ENCODE measurements at regions not wholly inside any gene's neighbourhood (a gene's known extent, or its start where the extent isn't known, plus 50 kb on each side); places are given as distances from the start of the nearest gene placed in this dataset.
"Not testable (repeated sequence)": the region's sequence is repeated elsewhere in the genome, so short reads cannot be mapped to it uniquely, and the experiment has no call there.

DNA sequence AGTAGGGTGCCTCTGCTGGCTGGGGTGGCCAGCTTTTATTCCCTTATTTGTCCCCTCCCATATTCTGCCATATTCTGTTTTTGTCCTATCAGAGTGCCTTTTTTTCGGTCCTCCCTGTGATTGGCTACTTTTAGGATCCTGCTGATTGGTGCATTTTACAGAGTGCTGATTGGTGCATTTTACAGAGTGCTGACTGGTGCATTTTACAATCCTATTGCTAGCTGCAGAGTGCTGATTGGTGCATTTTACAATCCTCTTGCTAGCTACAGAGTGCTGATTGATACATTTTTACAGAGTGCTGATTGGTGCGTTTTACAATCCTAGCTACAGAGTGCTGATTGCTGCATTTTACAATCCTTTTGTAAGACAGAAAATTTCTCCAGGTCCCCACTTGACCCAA lies 126.3 kb upstream of the UXS1 start:
- peaks cover 19% of the 10 kb centered on the region for H3K27me3 ChIP-seq (replicated peaks; ENCODE audit: control insufficient read depth, insufficient read depth, low read length)
- H3K4me1 ChIP-seq (ENCODE audit: control insufficient read depth, insufficient read depth, low read length); H3K9me3 ChIP-seq (ENCODE audit: control insufficient read depth, low read length); DNase-seq (ENCODE audit: low read depth); H3K36me3 ChIP-seq (ENCODE audit: control insufficient read depth, insufficient read depth, low read length, severe bottlenecking); H3K4me3 ChIP-seq (ENCODE audit: low read length); H3K9ac ChIP-seq (ENCODE audit: low read length): not testable (repeated sequence)

DNA sequence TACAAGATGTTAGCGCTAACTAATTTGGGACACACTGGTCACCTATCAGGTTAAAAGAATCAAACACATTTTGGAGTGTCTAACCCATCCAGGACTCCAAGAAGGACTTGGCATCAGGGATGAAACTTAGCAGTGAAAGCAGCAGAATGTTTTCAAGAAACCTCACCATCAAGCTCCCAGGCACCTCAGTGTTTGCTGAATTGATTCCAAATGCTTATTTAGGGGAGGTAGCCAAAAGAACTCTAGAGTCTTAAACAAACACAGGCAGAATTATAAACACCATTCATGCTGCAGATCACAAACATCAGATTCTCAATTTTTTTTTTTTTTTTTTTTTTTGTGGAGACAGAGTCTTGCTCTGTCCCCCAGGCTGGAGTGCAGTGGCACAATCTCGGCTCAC lies 122.8 kb upstream of the UXS1 start:
- Histone ChIP-seq H3K36me3 (ENCODE audit: control insufficient read depth, insufficient read depth, low read length, severe bottlenecking) (no peaks in the 10 kb centered on the region), H3K9me3 (ENCODE audit: control insufficient read depth, low read length) (no peaks in the 10 kb centered on the region), H3K27me3 (replicated peaks; ENCODE audit: control insufficient read depth, insufficient read depth, low read length) (no peaks in the 10 kb centered on the region), H3K4me3 (ENCODE audit: low read length) (no peak overlapping the region), H3K9ac (ENCODE audit: low read length) (no peak overlapping the region), H3K4me1 (ENCODE audit: control insufficient read depth, insufficient read depth, low read length) (no peaks in the 10 kb centered on the region)
- no peak for DNase-seq (ENCODE audit: low read depth)

DNA sequence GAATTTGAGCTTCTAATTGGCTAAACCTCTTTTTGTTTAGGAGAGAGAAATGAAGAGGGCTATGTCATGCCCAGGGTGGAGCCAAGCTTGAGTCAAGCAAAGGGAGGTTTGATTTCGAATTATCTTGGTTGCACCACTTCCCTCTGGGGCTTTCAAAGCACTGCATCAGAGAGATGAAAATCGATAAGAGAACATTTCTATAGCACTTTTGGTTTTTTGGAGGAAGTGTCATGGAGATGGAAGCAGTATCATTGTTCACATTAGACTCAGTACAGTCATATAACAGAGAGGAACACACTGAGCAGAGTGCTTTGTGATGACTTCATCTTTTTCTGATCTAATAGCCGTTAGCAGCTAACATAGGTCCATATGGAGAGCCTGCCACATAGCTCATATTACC lies 120.3 kb upstream of the UXS1 start:
- Histone ChIP-seq H3K9me3 (ENCODE audit: control insufficient read depth, low read length) (no peaks in the 10 kb centered on the region), H3K27me3 (replicated peaks; ENCODE audit: control insufficient read depth, insufficient read depth, low read length) (no peaks in the 10 kb centered on the region), H3K4me3 (ENCODE audit: low read length) (no peak overlapping the region), H3K36me3 (ENCODE audit: control insufficient read depth, insufficient read depth, low read length, severe bottlenecking) (no peaks in the 10 kb centered on the region), H3K9ac (ENCODE audit: low read length) (no peak overlapping the region), H3K4me1 (ENCODE audit: control insufficient read depth, insufficient read depth, low read length) (no peaks in the 10 kb centered on the region)
- DNase-seq (ENCODE audit: low read depth): no peak

DNA sequence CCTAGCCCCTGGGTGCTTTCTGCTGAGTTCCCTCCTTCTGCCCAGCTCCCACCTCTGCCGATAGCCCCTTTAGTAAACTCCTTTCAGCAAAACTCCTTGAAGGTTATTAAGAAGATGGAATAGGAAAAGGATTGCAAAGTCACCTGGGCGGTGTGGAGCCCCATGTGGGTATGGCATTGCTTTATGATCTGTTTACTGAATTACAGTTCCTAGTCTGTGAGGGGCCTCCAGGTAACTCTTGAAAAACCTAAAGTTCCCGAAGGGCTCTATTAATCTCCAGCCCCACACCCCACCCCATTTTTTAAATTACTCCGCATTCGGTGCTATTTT lies 116.9 kb upstream of the UXS1 start:
- H3K4me3 ChIP-seq (ENCODE audit: low read length): no peak overlapping the region

DNA sequence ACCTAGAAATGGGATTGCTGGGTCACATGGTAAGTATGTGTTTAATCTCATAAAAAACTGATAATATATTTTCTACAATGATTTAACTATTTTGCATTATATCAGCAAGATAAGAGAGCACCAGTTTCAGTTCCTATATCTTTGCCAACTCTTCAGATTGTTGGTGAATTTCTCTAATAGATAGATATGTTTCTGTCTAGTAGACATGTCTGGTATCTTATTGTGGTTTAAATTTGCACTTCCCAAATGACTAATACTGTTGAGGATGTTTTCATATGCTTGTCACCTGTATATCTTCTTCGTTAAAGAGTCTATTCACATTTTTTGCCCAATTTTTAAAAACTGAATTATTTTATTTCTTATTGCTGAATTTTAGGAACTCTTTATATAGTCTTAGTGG lies 113.8 kb upstream of the UXS1 start:
- Histone ChIP-seq H3K27me3 (replicated peaks; ENCODE audit: control insufficient read depth, insufficient read depth, low read length) (no peaks in the 10 kb centered on the region), H3K9me3 (ENCODE audit: control insufficient read depth, low read length) (no peaks in the 10 kb centered on the region), H3K4me1 (ENCODE audit: control insufficient read depth, insufficient read depth, low read length) (no peaks in the 10 kb centered on the region), H3K9ac (ENCODE audit: low read length) (no peak overlapping the region), H3K36me3 (ENCODE audit: control insufficient read depth, insufficient read depth, low read length, severe bottlenecking) (no peaks in the 10 kb centered on the region), H3K4me3 (ENCODE audit: low read length) (no peak overlapping the region)
- no peak for DNase-seq (ENCODE audit: low read depth)

More for the DNA sequence above, 116.9 kb upstream of the UXS1 start:
- no peak for DNase-seq (ENCODE audit: low read depth)
- Histone ChIP-seq H3K9ac (ENCODE audit: low read length) (no peak overlapping the region), H3K9me3 (ENCODE audit: control insufficient read depth, low read length) (no peaks in the 10 kb centered on the region), H3K27me3 (replicated peaks; ENCODE audit: control insufficient read depth, insufficient read depth, low read length) (no peaks in the 10 kb centered on the region), H3K36me3 (ENCODE audit: control insufficient read depth, insufficient read depth, low read length, severe bottlenecking) (no peaks in the 10 kb centered on the region), H3K4me1 (ENCODE audit: control insufficient read depth, insufficient read depth, low read length) (no peaks in the 10 kb centered on the region)

DNA sequence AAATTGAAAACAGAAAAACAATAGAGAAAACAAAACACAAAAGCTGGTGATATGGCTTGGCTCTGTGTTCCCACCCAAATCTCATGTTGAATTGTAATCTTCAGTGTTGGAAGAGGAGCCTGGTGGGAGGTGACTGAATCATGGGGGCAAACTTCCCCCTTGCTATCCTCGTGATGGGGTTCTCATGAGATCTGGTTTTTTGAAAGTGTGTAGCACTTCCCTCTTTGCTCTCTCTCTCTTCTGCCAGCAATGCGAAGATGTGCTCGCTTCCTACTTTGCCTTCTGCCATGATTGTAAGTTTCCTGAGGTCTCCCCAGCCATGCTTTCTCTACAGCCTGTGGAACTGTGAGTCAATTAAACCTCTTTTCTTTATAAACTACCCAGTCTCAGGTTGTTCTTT lies 112.3 kb upstream of the UXS1 start:
- Histone ChIP-seq H3K36me3 (ENCODE audit: control insufficient read depth, insufficient read depth, low read length, severe bottlenecking) (no peaks in the 10 kb centered on the region), H3K4me3 (ENCODE audit: low read length) (no peak overlapping the region), H3K9me3 (ENCODE audit: control insufficient read depth, low read length) (no peaks in the 10 kb centered on the region), H3K27me3 (replicated peaks; ENCODE audit: control insufficient read depth, insufficient read depth, low read length) (no peaks in the 10 kb centered on the region), H3K4me1 (ENCODE audit: control insufficient read depth, insufficient read depth, low read length) (no peaks in the 10 kb centered on the region), H3K9ac (ENCODE audit: low read length) (no peak overlapping the region)
- no peak for DNase-seq (ENCODE audit: low read depth)

DNA sequence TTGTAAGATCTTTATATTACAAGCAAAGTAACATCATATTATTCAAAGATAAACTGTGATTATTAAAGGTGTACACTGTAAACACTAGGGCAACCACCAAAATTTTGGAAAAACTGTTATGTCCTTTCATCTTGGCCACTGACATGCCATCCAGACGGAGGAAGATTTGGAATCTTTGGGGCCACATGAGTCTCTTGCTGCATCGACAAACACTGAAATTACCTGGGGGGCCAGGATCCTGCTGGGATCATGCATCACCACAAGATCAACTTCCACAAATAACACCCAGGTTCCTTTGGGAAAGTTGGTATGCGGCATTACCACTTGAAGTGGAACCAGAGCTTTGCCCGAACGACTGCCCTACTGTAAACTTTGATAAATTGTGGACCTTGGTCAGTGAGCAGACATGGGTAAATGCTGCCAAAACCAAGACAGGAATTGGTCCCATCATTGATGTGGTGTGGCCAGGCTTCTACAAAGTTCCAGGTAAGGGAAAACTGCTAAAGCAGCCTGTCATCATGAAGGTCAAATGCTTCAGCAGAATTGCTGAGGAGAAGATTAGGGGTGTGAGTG lies 110.6 kb upstream of the UXS1 start:
- no peaks in the 10 kb centered on the region for H3K27me3 ChIP-seq (replicated peaks; ENCODE audit: control insufficient read depth, insufficient read depth, low read length)
- DNase-seq (ENCODE audit: low read depth): no peak
- H3K4me3 ChIP-seq (ENCODE audit: low read length): no peak overlapping the region
- no peak overlapping the region for H3K9ac ChIP-seq (ENCODE audit: low read length)
- no peaks in the 10 kb centered on the region for H3K4me1 ChIP-seq (ENCODE audit: control insufficient read depth, insufficient read depth, low read length)
- H3K9me3 ChIP-seq (ENCODE audit: control insufficient read depth, low read length): no peaks in the 10 kb centered on the region
- no peaks in the 10 kb centered on the region for H3K36me3 ChIP-seq (ENCODE audit: control insufficient read depth, insufficient read depth, low read length, severe bottlenecking)

DNA sequence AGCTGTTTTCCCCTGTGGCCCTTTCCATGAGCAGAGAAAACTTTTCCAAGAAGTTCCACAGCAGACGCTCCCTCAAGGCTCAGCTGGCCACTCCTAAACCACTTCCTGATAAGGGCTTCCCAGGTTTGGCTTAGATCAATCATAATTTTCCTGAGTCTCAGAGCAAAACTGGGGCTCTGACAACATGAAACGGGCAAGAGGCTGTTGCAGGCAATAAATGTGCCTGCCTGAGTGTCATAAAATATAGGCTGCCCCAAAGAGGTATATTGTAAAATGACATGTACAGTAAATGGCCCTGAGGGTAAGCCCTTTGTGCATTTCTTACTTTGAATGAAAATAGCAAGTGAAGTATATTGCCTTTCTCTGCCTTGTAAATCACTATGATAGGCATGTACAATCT lies 105.6 kb upstream of the UXS1 start:
- no peaks in the 10 kb centered on the region for H3K9me3 ChIP-seq (ENCODE audit: control insufficient read depth, low read length)
- H3K4me1 ChIP-seq (ENCODE audit: control insufficient read depth, insufficient read depth, low read length): no peaks in the 10 kb centered on the region
- H3K27me3 ChIP-seq (replicated peaks; ENCODE audit: control insufficient read depth, insufficient read depth, low read length): peaks cover 3% of the 10 kb centered on the region
- H3K36me3 ChIP-seq (ENCODE audit: control insufficient read depth, insufficient read depth, low read length, severe bottlenecking): no peaks in the 10 kb centered on the region
- no peak overlapping the region for H3K4me3 ChIP-seq (ENCODE audit: low read length)
- DNase-seq (ENCODE audit: low read depth): no peak
- H3K9ac ChIP-seq (ENCODE audit: low read length): no peak overlapping the region

DNA sequence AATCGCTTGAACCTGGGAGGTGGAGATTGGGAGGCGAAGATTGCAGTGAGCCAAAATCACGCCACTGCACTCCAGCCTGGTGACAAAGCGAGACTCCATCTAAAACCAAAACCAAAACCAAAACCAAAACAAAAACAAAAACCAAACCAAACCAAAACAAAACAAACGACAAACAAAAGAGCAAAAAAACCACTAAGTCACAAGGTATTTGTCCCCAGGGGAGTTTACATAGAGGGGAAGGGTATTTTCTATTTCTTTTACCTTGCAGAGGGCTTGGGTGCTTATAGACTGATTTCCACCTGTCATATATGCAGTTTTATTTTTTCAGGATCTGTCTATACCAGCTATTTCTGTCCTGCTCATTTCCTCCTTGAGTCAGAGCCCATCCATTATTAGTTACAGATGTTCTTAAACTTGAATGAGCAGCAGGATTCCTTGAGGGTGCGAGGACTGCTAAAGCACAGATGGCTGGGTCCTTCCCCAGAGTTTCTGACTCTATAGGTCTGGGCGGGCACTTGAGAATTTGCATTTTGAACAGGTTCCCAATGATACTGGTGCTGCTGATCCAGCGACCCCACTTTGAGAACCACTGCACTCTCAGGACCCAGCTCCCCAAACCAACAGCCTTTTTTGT lies 102.2 kb upstream of the UXS1 start:
- Histone ChIP-seq H3K27me3 (replicated peaks; ENCODE audit: control insufficient read depth, insufficient read depth, low read length) (peaks cover 3% of the 10 kb centered on the region), H3K9ac (ENCODE audit: low read length) (no peak overlapping the region), H3K4me1 (ENCODE audit: control insufficient read depth, insufficient read depth, low read length) (no peaks in the 10 kb centered on the region), H3K36me3 (ENCODE audit: control insufficient read depth, insufficient read depth, low read length, severe bottlenecking) (no peaks in the 10 kb centered on the region), H3K9me3 (ENCODE audit: control insufficient read depth, low read length) (no peaks in the 10 kb centered on the region), H3K4me3 (ENCODE audit: low read length) (no peak overlapping the region)
- peak; percentile 41 for DNase-seq (ENCODE audit: low read depth)

DNA sequence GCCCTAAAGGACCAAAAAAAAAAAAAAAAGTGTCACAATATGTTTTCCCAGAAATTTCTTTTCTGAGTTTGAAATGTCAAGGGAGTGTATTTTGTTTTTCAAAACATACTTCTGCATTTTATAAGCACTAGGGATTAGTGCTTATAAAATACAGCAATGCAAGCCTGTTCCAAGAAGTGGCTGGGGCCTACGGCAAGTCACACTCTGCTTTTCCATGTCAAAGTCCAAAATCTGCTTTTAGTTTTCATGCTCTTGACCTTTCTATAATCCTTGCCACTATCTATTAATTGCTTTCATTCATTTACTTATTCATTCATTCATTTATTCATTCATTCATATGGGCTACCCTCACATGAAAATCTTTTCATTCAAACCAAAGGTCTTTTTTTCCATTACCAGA lies 100.1 kb upstream of the UXS1 start:
- H3K36me3 ChIP-seq (ENCODE audit: control insufficient read depth, insufficient read depth, low read length, severe bottlenecking): no peaks in the 10 kb centered on the region
- no peak overlapping the region for H3K9ac ChIP-seq (ENCODE audit: low read length)

DNA sequence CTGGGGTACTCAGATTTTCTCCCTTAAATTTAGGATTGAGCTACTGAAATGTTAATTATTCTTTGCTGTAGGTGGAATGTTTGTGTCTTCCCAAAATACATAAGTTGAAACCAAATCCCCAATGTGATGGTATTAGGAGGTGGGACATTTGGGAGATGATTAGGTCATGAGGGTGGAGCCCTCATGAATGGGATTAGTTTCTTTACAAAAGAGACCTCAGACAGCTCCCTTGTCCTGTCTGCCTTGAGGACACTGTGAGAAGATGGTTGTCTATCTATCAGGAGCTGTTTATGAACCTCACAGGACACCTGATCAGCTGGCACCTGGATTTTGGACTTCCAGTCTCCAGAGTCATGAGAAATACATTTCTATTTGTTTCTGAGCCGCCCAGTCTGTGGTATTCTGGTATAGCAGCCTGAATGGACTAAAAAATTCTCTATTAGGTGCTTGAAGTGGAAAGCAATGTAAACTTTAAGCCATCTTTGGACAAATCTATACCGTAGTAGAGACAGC lies 99.2 kb upstream of the UXS1 start:
- DNase-seq (ENCODE audit: low read depth): no peak
- Histone ChIP-seq H3K36me3 (ENCODE audit: control insufficient read depth, insufficient read depth, low read length, severe bottlenecking) (no peaks in the 10 kb centered on the region), H3K9ac (ENCODE audit: low read length) (no peak overlapping the region), H3K4me1 (ENCODE audit: control insufficient read depth, insufficient read depth, low read length) (no peaks in the 10 kb centered on the region), H3K4me3 (ENCODE audit: low read length) (no peak overlapping the region), H3K9me3 (ENCODE audit: control insufficient read depth, low read length) (no peaks in the 10 kb centered on the region), H3K27me3 (replicated peaks; ENCODE audit: control insufficient read depth, insufficient read depth, low read length) (peaks cover 4% of the 10 kb centered on the region)

More for the DNA sequence above, 100.1 kb upstream of the UXS1 start:
- DNase-seq (ENCODE audit: low read depth): no peak
- no peak overlapping the region for H3K4me3 ChIP-seq (ENCODE audit: low read length)
- no peaks in the 10 kb centered on the region for H3K4me1 ChIP-seq (ENCODE audit: control insufficient read depth, insufficient read depth, low read length)
- H3K27me3 ChIP-seq (replicated peaks; ENCODE audit: control insufficient read depth, insufficient read depth, low read length): peaks cover 7% of the 10 kb centered on the region
- H3K9me3 ChIP-seq (ENCODE audit: control insufficient read depth, low read length): no peaks in the 10 kb centered on the region

DNA sequence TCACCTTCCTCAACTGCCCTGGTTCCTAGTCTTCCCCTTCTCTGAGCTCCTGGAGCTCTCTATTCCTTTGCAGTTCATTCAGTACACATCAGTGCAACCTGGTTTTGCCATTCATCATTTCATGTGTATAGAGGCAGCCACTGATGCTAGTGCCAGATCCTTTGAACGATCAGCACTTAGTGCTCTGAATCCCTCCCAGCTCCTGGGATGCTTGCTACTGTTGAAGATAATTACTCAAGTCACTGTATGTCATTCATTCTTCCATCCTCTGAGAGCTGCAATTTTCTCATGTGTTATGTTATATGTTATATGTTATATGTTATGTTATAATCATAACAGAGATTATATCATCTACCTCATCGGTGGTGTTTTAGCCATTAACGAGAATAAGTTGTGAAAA lies 98.5 kb upstream of the UXS1 start:
- Histone ChIP-seq H3K36me3 (ENCODE audit: control insufficient read depth, insufficient read depth, low read length, severe bottlenecking) (no peaks in the 10 kb centered on the region), H3K4me3 (ENCODE audit: low read length) (no peak overlapping the region), H3K9ac (ENCODE audit: low read length) (no peak overlapping the region), H3K9me3 (ENCODE audit: control insufficient read depth, low read length) (no peaks in the 10 kb centered on the region), H3K27me3 (replicated peaks; ENCODE audit: control insufficient read depth, insufficient read depth, low read length) (peaks cover 4% of the 10 kb centered on the region), H3K4me1 (ENCODE audit: control insufficient read depth, insufficient read depth, low read length) (no peaks in the 10 kb centered on the region)
- DNase-seq (ENCODE audit: low read depth): no peak

All from adipocyte (in vitro differentiated cells).